ENCODE measurements at regions not wholly inside any gene's neighbourhood (a gene's known extent, or its start where the extent isn't known, plus 50 kb on each side); places are given as distances from the start of the nearest gene placed in this dataset.

DNA sequence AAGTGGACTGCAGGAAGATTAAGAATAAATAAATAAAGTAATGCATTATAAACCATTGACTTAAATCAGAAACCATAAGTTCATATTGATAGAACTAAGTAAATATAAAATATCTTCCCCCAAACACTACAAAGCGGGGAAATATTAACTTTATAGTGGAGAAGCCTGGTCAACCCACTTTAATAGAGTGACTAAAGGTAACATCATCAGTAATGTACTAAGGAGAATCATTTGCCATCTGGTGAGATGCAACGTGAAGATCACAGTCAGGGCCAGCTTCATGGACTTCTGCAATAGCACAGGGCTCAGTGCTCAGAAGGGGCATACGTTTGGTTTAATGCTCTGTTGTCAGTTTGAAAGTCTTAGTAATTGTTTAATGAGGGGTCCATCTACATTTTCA lies 58.8 kb upstream of the CD83 start:
- Histone ChIP-seq H3K27ac (no peak overlapping the region), H3K4me3 (no peak overlapping the region), H3K4me1 (no peaks in the 10 kb centered on the region), H3K9me3 (no peaks in the 10 kb centered on the region), H3K27me3 (peaks cover 0 to 22% of the 10 kb centered on the region in 2 donors), H3K36me3 (no peaks in the 10 kb centered on the region)
- intact Hi-C loops (cut with DNase I), result no loop called here
- ATAC-seq, result no peak
- TF ChIP-seq, protein P1, sequence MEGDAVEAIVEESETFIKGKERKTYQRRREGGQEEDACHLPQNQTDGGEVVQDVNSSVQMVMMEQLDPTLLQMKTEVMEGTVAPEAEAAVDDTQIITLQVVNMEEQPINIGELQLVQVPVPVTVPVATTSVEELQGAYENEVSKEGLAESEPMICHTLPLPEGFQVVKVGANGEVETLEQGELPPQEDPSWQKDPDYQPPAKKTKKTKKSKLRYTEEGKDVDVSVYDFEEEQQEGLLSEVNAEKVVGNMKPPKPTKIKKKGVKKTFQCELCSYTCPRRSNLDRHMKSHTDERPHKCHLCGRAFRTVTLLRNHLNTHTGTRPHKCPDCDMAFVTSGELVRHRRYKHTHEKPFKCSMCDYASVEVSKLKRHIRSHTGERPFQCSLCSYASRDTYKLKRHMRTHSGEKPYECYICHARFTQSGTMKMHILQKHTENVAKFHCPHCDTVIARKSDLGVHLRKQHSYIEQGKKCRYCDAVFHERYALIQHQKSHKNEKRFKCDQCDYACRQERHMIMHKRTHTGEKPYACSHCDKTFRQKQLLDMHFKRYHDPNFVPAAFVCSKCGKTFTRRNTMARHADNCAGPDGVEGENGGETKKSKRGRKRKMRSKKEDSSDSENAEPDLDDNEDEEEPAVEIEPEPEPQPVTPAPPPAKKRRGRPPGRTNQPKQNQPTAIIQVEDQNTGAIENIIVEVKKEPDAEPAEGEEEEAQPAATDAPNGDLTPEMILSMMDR (IDR thresholded peaks at IDR 0.05), result no peak
- DNase-seq, result no peak

DNA sequence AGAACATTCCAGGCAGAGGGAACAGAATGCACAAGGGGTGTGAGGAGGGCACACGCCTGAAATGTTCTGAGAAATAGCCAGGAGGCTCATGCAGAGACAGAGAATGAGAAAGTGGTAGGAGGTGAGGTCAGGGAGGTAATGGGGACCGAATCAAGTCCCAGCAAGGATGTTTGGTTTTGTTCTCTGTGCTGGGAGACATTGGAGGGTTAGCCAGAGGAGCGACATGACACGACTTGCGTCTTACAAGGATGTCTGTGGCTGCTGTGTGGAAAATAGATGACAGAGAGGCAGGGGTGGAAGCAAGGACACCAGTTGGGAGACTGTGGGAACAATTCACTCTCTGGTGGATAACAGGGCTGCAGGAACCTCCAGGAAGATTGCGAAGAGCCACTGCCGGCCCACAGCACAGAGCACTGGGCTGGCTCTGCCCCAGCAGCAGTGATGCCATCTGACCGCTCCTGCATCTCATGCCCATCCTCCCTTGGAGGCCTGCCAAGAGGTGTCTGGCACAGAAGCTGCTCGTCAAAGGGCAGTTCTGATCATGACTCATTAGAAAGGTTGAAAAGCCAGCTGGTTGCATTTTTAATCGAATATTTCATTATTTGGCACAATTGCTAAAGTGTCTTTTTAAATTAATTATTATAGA lies 57.7 kb upstream of the CD83 start:
- no peak overlapping the region for H3K4me3 ChIP-seq
- intact Hi-C loops (cut with DNase I), result loop anchor here in 1 of 2 donors (10.0 kb wide), 1 partner anchor 155 kb away; no protein-coding TSS in a partner anchor
- no peaks in the 10 kb centered on the region for H3K9me3 ChIP-seq
- ATAC-seq, result no peak
- H3K27me3 ChIP-seq, result peaks cover 0 to 23% of the 10 kb centered on the region in 2 donors
- no peak overlapping the region for H3K27ac ChIP-seq
- no peaks in the 10 kb centered on the region for H3K36me3 ChIP-seq
- TF ChIP-seq, protein P1 (IDR thresholded peaks at IDR 0.05), result no peak
- H3K4me1 ChIP-seq, result no peaks in the 10 kb centered on the region
- DNase-seq, result no peak

DNA sequence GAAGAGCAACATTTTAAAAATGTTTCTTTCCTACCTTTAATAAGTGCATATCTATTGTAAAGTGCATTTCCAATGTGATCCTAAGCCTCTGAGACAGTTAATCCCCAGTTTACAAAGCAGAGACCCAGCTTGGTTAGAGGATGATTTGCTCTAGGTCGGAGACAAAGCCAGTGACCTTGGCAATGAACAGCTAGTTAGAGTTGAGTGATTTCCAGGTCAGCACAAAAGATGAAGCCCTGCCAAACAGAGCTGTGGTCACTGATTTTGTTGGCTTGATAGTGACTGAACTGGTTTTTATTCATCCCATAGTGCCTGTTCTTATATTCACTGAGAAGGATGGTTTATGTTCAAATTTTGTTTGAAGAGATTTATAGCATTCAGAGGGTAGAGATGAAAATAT lies 56.6 kb upstream of the CD83 start:
- no peak for ATAC-seq
- peaks cover 0 to 23% of the 10 kb centered on the region in 2 donors for H3K27me3 ChIP-seq
- no peak overlapping the region for H3K27ac ChIP-seq
- no peaks in the 10 kb centered on the region for H3K36me3 ChIP-seq
- no peak overlapping the region for H3K4me3 ChIP-seq
- no peaks in the 10 kb centered on the region for H3K9me3 ChIP-seq
- H3K4me1 ChIP-seq, result no peaks in the 10 kb centered on the region
- no peak for DNase-seq
- TF ChIP-seq, protein P1 (IDR thresholded peaks at IDR 0.05), result no peak
- intact Hi-C loops (cut with DNase I), result loop anchor here in 1 of 2 donors (10.0 kb wide), 1 partner anchor 156 kb away; no protein-coding TSS in a partner anchor

DNA sequence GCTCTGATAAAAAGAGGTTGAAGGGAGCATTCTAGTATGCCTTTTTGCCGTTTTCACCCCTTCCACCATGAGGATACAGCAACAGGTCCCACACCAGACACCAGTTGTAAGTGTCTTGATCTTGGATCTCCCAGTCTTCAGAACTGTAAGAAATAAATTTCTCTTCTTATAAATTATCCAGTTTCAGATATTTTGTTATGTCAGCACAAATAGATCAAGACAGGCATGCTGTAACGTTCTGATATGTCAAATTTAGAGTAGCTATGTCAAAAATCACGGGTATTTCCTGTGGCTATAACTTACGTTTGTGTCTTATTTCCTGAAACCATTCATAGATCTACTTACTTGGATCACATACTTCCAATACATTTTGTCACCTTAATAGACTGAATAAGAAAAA lies 55.9 kb upstream of the CD83 start:
- ATAC-seq, result no peak
- intact Hi-C loops (cut with DNase I), result loop anchor here in 1 of 2 donors (10.0 kb wide), 1 partner anchor 157 kb away; no protein-coding TSS in a partner anchor

DNA sequence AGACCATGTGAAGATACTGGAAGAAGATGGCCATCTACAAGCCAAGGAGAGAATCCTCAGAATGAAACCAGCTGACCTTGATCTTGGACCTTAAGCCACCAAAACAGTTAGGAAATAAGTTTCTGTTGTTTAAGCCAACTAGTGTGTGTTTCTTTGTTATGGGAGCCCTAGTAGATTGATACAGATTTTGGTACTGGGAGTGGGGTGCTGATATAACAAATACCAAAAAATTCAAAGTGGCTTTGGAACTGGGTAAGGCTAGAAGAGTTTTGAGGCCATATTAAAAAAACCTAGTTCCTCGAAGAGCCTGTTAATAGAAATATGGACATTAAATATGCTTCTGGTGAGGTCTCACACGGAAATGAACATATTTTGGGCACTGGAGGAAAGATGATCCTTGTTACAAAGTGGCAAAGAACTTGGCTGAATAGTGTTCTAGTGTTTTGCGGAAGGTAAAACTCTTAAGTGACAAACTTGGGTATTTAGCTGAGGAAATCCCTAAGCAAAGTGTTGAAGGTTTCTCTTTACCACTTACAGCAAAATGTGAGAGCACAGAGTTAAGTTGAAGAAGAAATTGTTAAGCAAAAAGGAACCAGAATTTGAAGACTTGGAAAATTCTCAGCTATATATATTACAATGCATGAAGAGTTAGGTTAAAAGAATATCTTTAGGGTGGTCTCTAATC lies 55.1 kb upstream of the CD83 start:
- Histone ChIP-seq H3K4me3 (no peak overlapping the region), H3K27me3 (peaks cover 0 to 23% of the 10 kb centered on the region in 2 donors), H3K4me1 (no peaks in the 10 kb centered on the region), H3K9me3 (no peaks in the 10 kb centered on the region), H3K27ac (no peak overlapping the region), H3K36me3 (no peaks in the 10 kb centered on the region)
- TF ChIP-seq, protein P1 (IDR thresholded peaks at IDR 0.05), result no peak
- intact Hi-C loops (cut with DNase I), result loop anchor here in 1 of 2 donors (10.0 kb wide), 1 partner anchor 158 kb away; no protein-coding TSS in a partner anchor
- DNase-seq (no peak), ATAC-seq (no peak)

More for the DNA sequence above, 55.9 kb upstream of the CD83 start:
- Histone ChIP-seq H3K9me3 (no peaks in the 10 kb centered on the region), H3K27ac (no peak overlapping the region), H3K36me3 (no peaks in the 10 kb centered on the region), H3K4me1 (no peaks in the 10 kb centered on the region), H3K27me3 (peaks cover 0 to 23% of the 10 kb centered on the region in 2 donors), H3K4me3 (no peak overlapping the region)
- TF ChIP-seq, protein P1 (IDR thresholded peaks at IDR 0.05), result no peak
- DNase-seq, result no peak
